PC-9 (cell line): ENCODE measurements at regions not wholly inside any gene's neighbourhood (a gene's known extent, or its start where the extent isn't known, plus 50 kb on each side); places are given as distances from the start of the nearest gene placed in this dataset.

Source experiments
- BruUV-seq: library from RNA; stranded (reverse); fragments of 400-500 nt; replicated peaks from 2 replicates; lab custom pipeline; 2021; lab: Mats Ljungman, UMichigan
- CTCF ChIA-PET: fragments of 300-600 bp; sonication (Branson Sonifier 250); formaldehyde crosslinking; loops from one replicate; lab custom pipeline; 2022; ENCODE audit warnings: antibody characterized with exemption; lab: Charles Lee
- POLR2A ChIA-PET: fragments of 300-600 bp; sonication (Branson Sonifier 250); formaldehyde crosslinking; loops from one replicate; lab custom pipeline; 2022; ENCODE audit warnings: antibody characterized with exemption; ENCODE audit not compliant: unreplicated experiment; lab: Charles Lee
- DNase-seq, 2 experiments: peaks; one replicate each; pipeline versions ENCODE4 v3.0.0 to v3.0.0-alpha.2; 2015 to 2022; ENCODE audit warnings: mixed read lengths in 1 of 2
- H2AFZ ChIP-seq: fragments of 200-600 bp; sonication (generic); 2 replicates; pipeline ENCODE4 v1.8.1; 2017; ENCODE audit warnings: antibody characterized with exemption
- H3F3A ChIP-seq: fragments of 200-600 bp; sonication (generic); 2 replicates; pipeline ENCODE4 v1.8.1; 2017; ENCODE audit warnings: antibody characterized with exemption, mild to moderate bottlenecking, low read depth; ENCODE audit not compliant: insufficient read depth
- H3K27ac ChIP-seq: fragments of 200-600 bp; sonication (generic); 2 replicates; pipeline ENCODE4 v1.6.1; 2016; ENCODE audit warnings: mixed run types
- H3K27me3 ChIP-seq: fragments of 200-600 bp; sonication (generic); 2 replicates; pipeline ENCODE4 v1.6.1; 2016; ENCODE audit warnings: low read depth, mixed run types; ENCODE audit not compliant: insufficient read depth
- H3K36me3 ChIP-seq: fragments of 200-600 bp; sonication (generic); 2 replicates; pipeline ENCODE4 v1.6.1; 2016; ENCODE audit warnings: low read depth, mixed run types
- H3K4me1 ChIP-seq: fragments of 200-600 bp; sonication (generic); replicated peaks from 2 replicates; pipeline ENCODE4 v1.6.1; 2016; ENCODE audit warnings: mixed run types; ENCODE audit not compliant: insufficient read depth
- H3K4me2 ChIP-seq: fragments of 200-600 bp; sonication (generic); 2 replicates; pipeline ENCODE4 v1.6.1; 2017; ENCODE audit warnings: mixed run types
- H3K4me3 ChIP-seq: fragments of 200-600 bp; sonication (generic); 2 replicates; pipeline ENCODE4 v1.6.1; 2016; ENCODE audit warnings: mixed run types
- H3K79me2 ChIP-seq: fragments of 200-600 bp; sonication (generic); 2 replicates; pipeline ENCODE4 v1.6.1; 2017; ENCODE audit warnings: low read depth, mixed run types
- H3K9me2 ChIP-seq: fragments of 200-600 bp; sonication (generic); 2 replicates; pipeline ENCODE4 v1.8.1; 2017; ENCODE audit warnings: mild to moderate bottlenecking; ENCODE audit not compliant: insufficient read depth
- H3K9me3 ChIP-seq: fragments of 200-600 bp; sonication (generic); 2 replicates; pipeline ENCODE4 v1.8.1; 2016; ENCODE audit warnings: low read depth; ENCODE audit not compliant: insufficient read depth
- H4K20me1 ChIP-seq: fragments of 200-600 bp; sonication (generic); 2 replicates; pipeline ENCODE4 v1.8.1; 2017; ENCODE audit not compliant: insufficient read depth
- CTCF ChIP-seq: fragments of 200-600 bp; sonication (generic); conservative IDR thresholded peaks from 2 replicates; pipeline ENCODE4 v1.6.1; 2017; ENCODE audit warnings: mixed run types, antibody characterized with exemption, mild to moderate bottlenecking, moderate library complexity
- EZH2 ChIP-seq: fragments of 200-600 bp; sonication (generic); IDR thresholded peaks from 2 replicates; pipeline ENCODE4 v1.8.0; 2017; ENCODE audit warnings: antibody characterized with exemption, low read depth
- intact Hi-C: fragments of 100-400 bp; cut with micrococcal nuclease; formaldehyde crosslinking; loops from one replicate; pipeline ENCODE4 v1.10.0; 2022; ENCODE audit not compliant: unreplicated experiment

- BruUV-seq, result no TSS peak
- H3K27me3 ChIP-seq, result no peaks in the 10 kb centered on the region
- no peaks in the 10 kb centered on the region for H3K9me2 ChIP-seq
- H3K79me2 ChIP-seq, result no peaks in the 10 kb centered on the region
- CTCF ChIA-PET, result no interaction called here
- no peak for DNase-seq
- no peaks in the 10 kb centered on the region for H3K9me3 ChIP-seq
- H3K4me1 ChIP-seq, result no peaks in the 10 kb centered on the region
- POLR2A ChIA-PET, result no interaction called here
- H2AFZ ChIP-seq, result no peak overlapping the region
- H4K20me1 ChIP-seq, result no peaks in the 10 kb centered on the region
- no peak for TF ChIP-seq EZH2
- TF ChIP-seq CTCF, result no peak
- H3K4me3 ChIP-seq, result no peak overlapping the region
- no peaks in the 10 kb centered on the region for H3F3A ChIP-seq
- H3K27ac ChIP-seq, result no peak overlapping the region
- intact Hi-C loops, result no loop called here
- no peak overlapping the region for H3K4me2 ChIP-seq
- no peaks in the 10 kb centered on the region for H3K36me3 ChIP-seq
These were observed 664.7 kb upstream of the FBXO33 start for GRCh38 chr14:40096968-40097367.

GRCh38 chr14:40093800-40094199, 661.6 kb upstream of the FBXO33 start:
- no peak overlapping the region for H3K4me2 ChIP-seq
- H3K4me1 ChIP-seq, result no peaks in the 10 kb centered on the region
- H3K36me3 ChIP-seq, result no peaks in the 10 kb centered on the region
- H3K27me3 ChIP-seq, result no peaks in the 10 kb centered on the region
- POLR2A ChIA-PET, result no interaction called here
- no peak for TF ChIP-seq CTCF
- no peak for TF ChIP-seq EZH2
- no peaks in the 10 kb centered on the region for H3K9me2 ChIP-seq
- H3K4me3 ChIP-seq, result no peak overlapping the region
- no peak overlapping the region for H3K27ac ChIP-seq
- no peak for DNase-seq
- CTCF ChIA-PET, result no interaction called here
- no TSS peak for BruUV-seq
- H4K20me1 ChIP-seq, result no peaks in the 10 kb centered on the region
- no peaks in the 10 kb centered on the region for H3K9me3 ChIP-seq
- no peak overlapping the region for H2AFZ ChIP-seq
- H3F3A ChIP-seq, result no peaks in the 10 kb centered on the region
- H3K79me2 ChIP-seq, result no peaks in the 10 kb centered on the region
- intact Hi-C loops, result no loop called here

GRCh38 chr14:40074169-40074568, 641.9 kb upstream of the FBXO33 start:
- H3K9me3 ChIP-seq, result no peaks in the 10 kb centered on the region
- no peaks in the 10 kb centered on the region for H3F3A ChIP-seq
- H3K79me2 ChIP-seq, result no peaks in the 10 kb centered on the region
- ChIA-PET POLR2A (no interaction called here), CTCF (no interaction called here)
- H3K4me3 ChIP-seq, result no peak overlapping the region
- no peak overlapping the region for H3K27ac ChIP-seq
- no peaks in the 10 kb centered on the region for H3K9me2 ChIP-seq
- no peaks in the 10 kb centered on the region for H4K20me1 ChIP-seq
- no peak overlapping the region for H3K4me2 ChIP-seq
- H3K27me3 ChIP-seq, result no peaks in the 10 kb centered on the region
- H3K4me1 ChIP-seq, result no peaks in the 10 kb centered on the region
- H2AFZ ChIP-seq, result no peak overlapping the region
- intact Hi-C loops, result no loop called here
- no peak for DNase-seq
- TF ChIP-seq EZH2 (no peak), CTCF (no peak)
- H3K36me3 ChIP-seq, result no peaks in the 10 kb centered on the region
- no TSS peak for BruUV-seq
